Upper lobe of right lung (tissue), 1 donor: ENCODE measurements at regions not wholly inside any gene's neighbourhood (a gene's known extent, or its start where the extent isn't known, plus 50 kb on each side); places are given as distances from the start of the nearest gene placed in this dataset.
A peak's percentile ranks its signal among the peaks of the same experiment; 100 is the strongest.
"Not testable (repeated sequence)": the region's sequence is repeated elsewhere in the genome, so short reads cannot be mapped to it uniquely, and the experiment has no call there.

Experiments used
- ATAC-seq: fragments of 200-7000 bp; cut with Tn5 transposase; one replicate; pipeline ENCODE4 v1.9.1; 2020; ENCODE audit warnings: mild to moderate bottlenecking, moderate library complexity
- DNase-seq: peaks from one replicate; pipeline ENCODE4 v3.0.0-alpha.2; 2020
- H3K27ac ChIP-seq: fragments of 200-600 bp; one replicate; pipeline ENCODE4 v1.8.0; 2022
- H3K27me3 ChIP-seq: fragments of 200-600 bp; one replicate; pipeline ENCODE4 v1.8.0; 2022; ENCODE audit warnings: mild to moderate bottlenecking
- H3K36me3 ChIP-seq: fragments of 200-600 bp; one replicate; pipeline ENCODE4 v1.8.0; 2022
- H3K4me1 ChIP-seq: fragments of 200-600 bp; one replicate; pipeline ENCODE4 v1.8.0; 2022
- H3K4me3 ChIP-seq: fragments of 200-600 bp; one replicate; pipeline ENCODE4 v1.8.0; 2022; ENCODE audit warnings: mild to moderate bottlenecking
- H3K9me3 ChIP-seq: fragments of 200-600 bp; one replicate; pipeline ENCODE4 v1.8.0; 2022
- CTCF ChIP-seq: fragments of 200-600 bp; IDR thresholded peaks from one replicate; pipeline ENCODE4 v1.8.0; 2022; ENCODE audit warnings: antibody characterized with exemption
- intact Hi-C: fragments of 100-400 bp; cut with DNase I; formaldehyde crosslinking; loops from one replicate; pipeline ENCODE4 v1.11.0; 2022
- donor health status: DM: no; HTN: yes; CAD: no; lungs with severe emphysema.

- no peaks in the 10 kb centered on the region for H3K4me1 ChIP-seq
- no peaks in the 10 kb centered on the region for H3K9me3 ChIP-seq
- H3K36me3 ChIP-seq: no peaks in the 10 kb centered on the region
- no peak for ATAC-seq
- no peak overlapping the region for H3K4me3 ChIP-seq
- H3K27ac ChIP-seq: no peak overlapping the region
- TF ChIP-seq CTCF: no peak
- DNase-seq: no peak
- intact Hi-C loops: no loop called here
- peaks cover 4% of the 10 kb centered on the region for H3K27me3 ChIP-seq
These were observed 475.2 kb upstream of the FRG2C start for GRCh38 chr3:75188962-75189361.

- H3K9me3 ChIP-seq: no peaks in the 10 kb centered on the region
- H3K4me1 ChIP-seq: no peaks in the 10 kb centered on the region
- no peak overlapping the region for H3K4me3 ChIP-seq
- H3K27me3 ChIP-seq: peaks cover 4% of the 10 kb centered on the region
- peak; percentile 77 for TF ChIP-seq CTCF
- DNase-seq (no peak), ATAC-seq (peak; percentile 79)
- no peak overlapping the region for H3K27ac ChIP-seq
- intact Hi-C loops: no loop called here
- H3K36me3 ChIP-seq: no peaks in the 10 kb centered on the region
These were observed 471.9 kb upstream of the FRG2C start for GRCh38 chr3:75192146-75192616.

GRCh38 chr3:75193797-75194196 is 470.3 kb upstream of the FRG2C start:
- TF ChIP-seq CTCF: no peak
- intact Hi-C loops: no loop called here
- H3K4me1 ChIP-seq: no peaks in the 10 kb centered on the region
- H3K27me3 ChIP-seq: peaks cover 4% of the 10 kb centered on the region
- H3K9me3 ChIP-seq: no peaks in the 10 kb centered on the region
- no peaks in the 10 kb centered on the region for H3K36me3 ChIP-seq
- H3K4me3 ChIP-seq: no peak overlapping the region
- ATAC-seq (no peak), DNase-seq (no peak)
- no peak overlapping the region for H3K27ac ChIP-seq

- H3K4me1 ChIP-seq, DNase-seq, H3K4me3 ChIP-seq, H3K36me3 ChIP-seq, H3K27me3 ChIP-seq, H3K27ac ChIP-seq, intact Hi-C loops, ATAC-seq, H3K9me3 ChIP-seq: not testable (repeated sequence)
These were observed 449.8 kb upstream of the FRG2C start for GRCh38 chr3:75214332-75214731.

GRCh38 chr3:75218577-75218976 is 445.6 kb upstream of the FRG2C start:
- DNase-seq (no peak), ATAC-seq (no peak)
- H3K27ac ChIP-seq: no peak overlapping the region
- no peaks in the 10 kb centered on the region for H3K36me3 ChIP-seq
- no peak for TF ChIP-seq CTCF
- intact Hi-C loops: no loop called here
- no peaks in the 10 kb centered on the region for H3K27me3 ChIP-seq
- H3K4me3 ChIP-seq: no peak overlapping the region
- no peaks in the 10 kb centered on the region for H3K9me3 ChIP-seq
- H3K4me1 ChIP-seq: no peaks in the 10 kb centered on the region

- DNase-seq: no peak
- no peaks in the 10 kb centered on the region for H3K27me3 ChIP-seq
- no peak for TF ChIP-seq CTCF
- H3K9me3 ChIP-seq: no peaks in the 10 kb centered on the region
- no peak overlapping the region for H3K27ac ChIP-seq
- H3K4me3 ChIP-seq: no peak overlapping the region
- no peak for ATAC-seq
- H3K4me1 ChIP-seq: no peaks in the 10 kb centered on the region
- intact Hi-C loops: no loop called here
- no peaks in the 10 kb centered on the region for H3K36me3 ChIP-seq
These were observed 443.2 kb upstream of the FRG2C start for GRCh38 chr3:75220932-75221331.
